ENCODE measurements at regions not wholly inside any gene's neighbourhood (a gene's known extent, or its start where the extent isn't known, plus 50 kb on each side); places are given as distances from the start of the nearest gene placed in this dataset.

- no peak for TF ChIP-seq CTCF (IDR thresholded peaks at IDR 0.05; ENCODE audit: low read depth, low read length, poor library complexity, severe bottlenecking)
- TF ChIP-seq EZH2phosphoT487 (IDR thresholded peaks at IDR 0.05; ENCODE audit: borderline replicate concordance, low read length): no peak
Observed at GRCh38 chr3:84510007-84510406, 448.8 kb upstream of the CADM2 start.

Measured in DOHH2 (cell line).